ENCODE measurements at regions not wholly inside any gene's neighbourhood (a gene's known extent, or its start where the extent isn't known, plus 50 kb on each side); places are given as distances from the start of the nearest gene placed in this dataset.
"Not testable (repeated sequence)": the region's sequence is repeated elsewhere in the genome, so short reads cannot be mapped to it uniquely, and the experiment has no call there.

- DNase-seq = not testable (repeated sequence)
Observed at GRCh38 chr17:30578015-30578717, 101.0 kb downstream of the GOSR1 start.
